Activated CD8-positive, alpha-beta memory T cell treated with anti-CD3 and anti-CD28 coated beads, Interleukin-2, amount 10 ng/mL, durations not matched to agents 7 days and 5 days (primary cell): ENCODE measurements at regions not wholly inside any gene's neighbourhood (a gene's known extent, or its start where the extent isn't known, plus 50 kb on each side); places are given as distances from the start of the nearest gene placed in this dataset.

Experiments used
- ATAC-seq: fragments of 150-1000 bp; cut with Tn5 transposase; one replicate; pipeline ENCODE4 v1.10.0; 2021; ENCODE audit warnings: moderate library complexity
- CTCF ChIA-PET: fragments of 350-600 bp; sonication (Branson Sonifier 250); formaldehyde crosslinking; loops from one replicate; lab custom pipeline; 2021; ENCODE audit warnings: antibody characterized with exemption; lab: Charles Lee
- DNase-seq: peaks from one replicate; pipeline ENCODE4 v3.0.0-alpha.2; 2020
- H3K27ac Mint-ChIP-seq: one replicate; pipeline ENCODE4 v1.8.0; 2021; ENCODE audit warnings: mild to moderate bottlenecking, mixed read lengths
- H3K27me3 Mint-ChIP-seq: one replicate; pipeline ENCODE4 v1.8.0; 2021; ENCODE audit warnings: mixed read lengths
- H3K36me3 Mint-ChIP-seq: one replicate; pipeline ENCODE4 v1.8.0; 2021; ENCODE audit warnings: mild to moderate bottlenecking, mixed read lengths
- H3K4me1 Mint-ChIP-seq: one replicate; pipeline ENCODE4 v1.8.0; 2021; ENCODE audit warnings: mixed read lengths
- H3K4me3 Mint-ChIP-seq: one replicate; pipeline ENCODE4 v1.8.0; 2021; ENCODE audit warnings: mild to moderate bottlenecking, moderate library complexity, mixed read lengths
- H3K9me3 Mint-ChIP-seq: one replicate; pipeline ENCODE4 v1.8.0; 2022; ENCODE audit warnings: low read depth, mixed read lengths

- Mint-ChIP-seq H3K9me3 (no peaks in the 10 kb centered on the region), H3K27me3 (peaks cover 23% of the 10 kb centered on the region), H3K4me1 (no peaks in the 10 kb centered on the region), H3K27ac (no peak overlapping the region), H3K4me3 (no peak overlapping the region), H3K36me3 (no peaks in the 10 kb centered on the region)
- ATAC-seq (no peak), DNase-seq (no peak)
- CTCF ChIA-PET = no interaction called here
Observed at GRCh38 chr15:70414626-70415025, 316.9 kb upstream of the TLE3 start.

- H3K4me1 Mint-ChIP-seq = no peaks in the 10 kb centered on the region
- peaks cover 26% of the 10 kb centered on the region for H3K27me3 Mint-ChIP-seq
- H3K36me3 Mint-ChIP-seq = no peaks in the 10 kb centered on the region
- H3K4me3 Mint-ChIP-seq = no peak overlapping the region
- CTCF ChIA-PET = no interaction called here
- H3K9me3 Mint-ChIP-seq = no peaks in the 10 kb centered on the region
- no peak overlapping the region for H3K27ac Mint-ChIP-seq
- ATAC-seq = no peak
- no peak for DNase-seq
Observed at GRCh38 chr15:70412794-70413193, 315.1 kb upstream of the TLE3 start.

- H3K4me3 Mint-ChIP-seq = no peak overlapping the region
- no peak overlapping the region for H3K27ac Mint-ChIP-seq
- peaks cover 26% of the 10 kb centered on the region for H3K27me3 Mint-ChIP-seq
- no peaks in the 10 kb centered on the region for H3K4me1 Mint-ChIP-seq
- H3K36me3 Mint-ChIP-seq = no peaks in the 10 kb centered on the region
- no peak for ATAC-seq
- DNase-seq = no peak
- CTCF ChIA-PET = no interaction called here
- no peaks in the 10 kb centered on the region for H3K9me3 Mint-ChIP-seq
Observed at GRCh38 chr15:70411143-70411863, 313.6 kb upstream of the TLE3 start.

- no peak for DNase-seq
- ATAC-seq = no peak
- no peak overlapping the region for H3K4me3 Mint-ChIP-seq
- CTCF ChIA-PET = no interaction called here
- H3K36me3 Mint-ChIP-seq = no peaks in the 10 kb centered on the region
- no peak overlapping the region for H3K27ac Mint-ChIP-seq
- no peaks in the 10 kb centered on the region for H3K9me3 Mint-ChIP-seq
- H3K27me3 Mint-ChIP-seq = peaks cover 27% of the 10 kb centered on the region
- no peaks in the 10 kb centered on the region for H3K4me1 Mint-ChIP-seq
Observed at GRCh38 chr15:70410371-70410985, 312.8 kb upstream of the TLE3 start.

- H3K27ac Mint-ChIP-seq = no peak overlapping the region
- H3K27me3 Mint-ChIP-seq = peaks cover 28% of the 10 kb centered on the region
- ATAC-seq (no peak), DNase-seq (no peak)
- no peaks in the 10 kb centered on the region for H3K36me3 Mint-ChIP-seq
- CTCF ChIA-PET = interaction anchor here (1.5 kb wide), 1 partner anchor 18 kb away, joined by 3 read pairs; no protein-coding TSS in a partner anchor
- H3K9me3 Mint-ChIP-seq = no peaks in the 10 kb centered on the region
- no peak overlapping the region for H3K4me3 Mint-ChIP-seq
- H3K4me1 Mint-ChIP-seq = no peaks in the 10 kb centered on the region
Observed at GRCh38 chr15:70409388-70409787, 311.7 kb upstream of the TLE3 start.

GRCh38 chr15:70407955-70408354 lies 310.2 kb upstream of the TLE3 start:
- no peaks in the 10 kb centered on the region for H3K36me3 Mint-ChIP-seq
- CTCF ChIA-PET = no interaction called here
- H3K4me3 Mint-ChIP-seq = no peak overlapping the region
- peaks cover 29% of the 10 kb centered on the region for H3K27me3 Mint-ChIP-seq
- ATAC-seq = no peak
- H3K27ac Mint-ChIP-seq = no peak overlapping the region
- no peak for DNase-seq
- no peaks in the 10 kb centered on the region for H3K9me3 Mint-ChIP-seq
- H3K4me1 Mint-ChIP-seq = no peaks in the 10 kb centered on the region

GRCh38 chr15:70407336-70407670 lies 309.6 kb upstream of the TLE3 start:
- H3K9me3 Mint-ChIP-seq = no peaks in the 10 kb centered on the region
- CTCF ChIA-PET = no interaction called here
- no peak overlapping the region for H3K27ac Mint-ChIP-seq
- DNase-seq (no peak), ATAC-seq (no peak)
- H3K4me3 Mint-ChIP-seq = no peak overlapping the region
- H3K4me1 Mint-ChIP-seq = no peaks in the 10 kb centered on the region
- H3K36me3 Mint-ChIP-seq = no peaks in the 10 kb centered on the region
- peaks cover 33% of the 10 kb centered on the region for H3K27me3 Mint-ChIP-seq

GRCh38 chr15:70406617-70407335 lies 309.1 kb upstream of the TLE3 start:
- no peaks in the 10 kb centered on the region for H3K36me3 Mint-ChIP-seq
- H3K4me1 Mint-ChIP-seq = no peaks in the 10 kb centered on the region
- H3K27me3 Mint-ChIP-seq = peaks cover 37% of the 10 kb centered on the region
- ATAC-seq = no peak
- CTCF ChIA-PET = interaction anchor here (1.7 kb wide), 1 partner anchor 60 kb away, joined by 3 read pairs; no protein-coding TSS in a partner anchor
- H3K4me3 Mint-ChIP-seq = no peak overlapping the region
- no peaks in the 10 kb centered on the region for H3K9me3 Mint-ChIP-seq
- H3K27ac Mint-ChIP-seq = no peak overlapping the region
- no peak for DNase-seq

- peaks cover 35% of the 10 kb centered on the region for H3K27me3 Mint-ChIP-seq
- no peak overlapping the region for H3K27ac Mint-ChIP-seq
- no peaks in the 10 kb centered on the region for H3K36me3 Mint-ChIP-seq
- ATAC-seq (no peak), DNase-seq (no peak)
- no peak overlapping the region for H3K4me3 Mint-ChIP-seq
- CTCF ChIA-PET = interaction anchor here (0.6 kb wide), 1 partner anchor 58 kb away, joined by 3 read pairs; no protein-coding TSS in a partner anchor
- H3K4me1 Mint-ChIP-seq = no peaks in the 10 kb centered on the region
- H3K9me3 Mint-ChIP-seq = no peaks in the 10 kb centered on the region
Observed at GRCh38 chr15:70401709-70402108, 304.0 kb upstream of the TLE3 start.

- no peak for DNase-seq
- CTCF ChIA-PET = no interaction called here
- Mint-ChIP-seq H3K27ac (no peak overlapping the region), H3K4me1 (no peaks in the 10 kb centered on the region), H3K4me3 (no peak overlapping the region), H3K36me3 (no peaks in the 10 kb centered on the region), H3K27me3 (peaks cover 31% of the 10 kb centered on the region), H3K9me3 (no peaks in the 10 kb centered on the region)
- no peak for ATAC-seq
Observed at GRCh38 chr15:70400766-70401541, 303.2 kb upstream of the TLE3 start.

GRCh38 chr15:70399204-70399603 lies 301.5 kb upstream of the TLE3 start:
- H3K27ac Mint-ChIP-seq = no peak overlapping the region
- no peak overlapping the region for H3K4me3 Mint-ChIP-seq
- CTCF ChIA-PET = no interaction called here
- H3K36me3 Mint-ChIP-seq = no peaks in the 10 kb centered on the region
- H3K27me3 Mint-ChIP-seq = peaks cover 38% of the 10 kb centered on the region
- DNase-seq (no peak), ATAC-seq (no peak)
- H3K4me1 Mint-ChIP-seq = no peaks in the 10 kb centered on the region
- H3K9me3 Mint-ChIP-seq = no peaks in the 10 kb centered on the region

- CTCF ChIA-PET = interaction anchor here (1.0 kb wide), 1 partner anchor 68 kb away, joined by 3 read pairs; no protein-coding TSS in a partner anchor
- no peaks in the 10 kb centered on the region for H3K36me3 Mint-ChIP-seq
- H3K27me3 Mint-ChIP-seq = peaks cover 37% of the 10 kb centered on the region
- H3K4me1 Mint-ChIP-seq = no peaks in the 10 kb centered on the region
- no peak overlapping the region for H3K4me3 Mint-ChIP-seq
- H3K27ac Mint-ChIP-seq = no peak overlapping the region
- no peaks in the 10 kb centered on the region for H3K9me3 Mint-ChIP-seq
- no peak for ATAC-seq
- DNase-seq = no peak
Observed at GRCh38 chr15:70398694-70399093, 301.0 kb upstream of the TLE3 start.

GRCh38 chr15:70396807-70397206 lies 299.1 kb upstream of the TLE3 start:
- H3K36me3 Mint-ChIP-seq = no peaks in the 10 kb centered on the region
- H3K9me3 Mint-ChIP-seq = no peaks in the 10 kb centered on the region
- CTCF ChIA-PET = no interaction called here
- no peaks in the 10 kb centered on the region for H3K4me1 Mint-ChIP-seq
- no peak overlapping the region for H3K27ac Mint-ChIP-seq
- H3K27me3 Mint-ChIP-seq = peaks cover 29% of the 10 kb centered on the region
- no peak for DNase-seq
- ATAC-seq = no peak
- H3K4me3 Mint-ChIP-seq = no peak overlapping the region
